HL-60 (cell line): ENCODE measurements at regions not wholly inside any gene's neighbourhood (a gene's known extent, or its start where the extent isn't known, plus 50 kb on each side); places are given as distances from the start of the nearest gene placed in this dataset.

ENCODE experiments used
- DNase-seq, 2 experiments: peaks; one replicate each; pipeline ENCODE4 v3.0.0-alpha.2; 2010 to 2020; ENCODE audit warnings: low read depth in 1 of 2, low spot score in 1 of 2
- H3K27ac ChIP-seq: fragments of 250-450 bp; sonication (Bioruptor Pico); replicated peaks from 2 replicates; pipeline ENCODE4 v1.5.1; 2020; ENCODE audit warnings: mild to moderate bottlenecking, moderate library complexity
- H3K27me3 ChIP-seq: fragments of 250-450 bp; sonication (Bioruptor Pico); 2 replicates; pipeline ENCODE4 v1.5.1; 2021; ENCODE audit warnings: mild to moderate bottlenecking, moderate library complexity; ENCODE audit not compliant: insufficient read depth, poor library complexity, severe bottlenecking
- H3K4me3 ChIP-seq: replicated peaks from 2 replicates; pipeline ENCODE4 v1.5.1; 2011; ENCODE audit warnings: mild to moderate bottlenecking, control low read depth, low read length; ENCODE audit not compliant: insufficient read depth
- CTCF ChIP-seq: IDR thresholded peaks from one replicate; pipeline ENCODE4 v1.5.1; 2011; ENCODE audit warnings: low read length, control low read depth, inconsistent platforms; ENCODE audit not compliant: insufficient read depth
- GABPA ChIP-seq: IDR thresholded peaks from 2 replicates; pipeline ENCODE4 v1.6.1; 2012; ENCODE audit warnings: low read depth
- POLR2AphosphoS5 ChIP-seq: IDR thresholded peaks from 2 replicates; pipeline ENCODE4 v1.6.1; 2012; ENCODE audit warnings: low read depth
- REST ChIP-seq: IDR thresholded peaks from 2 replicates; pipeline ENCODE4 v1.6.1; 2012; ENCODE audit warnings: low read depth; ENCODE audit not compliant: insufficient replicate concordance
- SPI1 ChIP-seq: IDR thresholded peaks from 2 replicates; pipeline ENCODE4 v1.6.1; 2012; ENCODE audit warnings: low read depth, mild to moderate bottlenecking, borderline replicate concordance

- Histone ChIP-seq H3K27me3 (no peaks in the 10 kb centered on the region), H3K27ac (no peak overlapping the region), H3K4me3 (no peak overlapping the region)
- no peak for DNase-seq
- TF ChIP-seq CTCF: no peak
- TF ChIP-seq POLR2AphosphoS5: no peak
- TF ChIP-seq GABPA: no peak
- TF ChIP-seq REST: no peak
- no peak for TF ChIP-seq SPI1
These were observed 303.4 kb downstream of the FGF13 start for GRCh38 chrX:138408101-138408500.

- H3K27me3 ChIP-seq: no peaks in the 10 kb centered on the region
- no peak overlapping the region for H3K4me3 ChIP-seq
- TF ChIP-seq SPI1 (no peak), REST (no peak), GABPA (no peak), POLR2AphosphoS5 (no peak), CTCF (no peak)
- no peak overlapping the region for H3K27ac ChIP-seq
- no peak for DNase-seq
These were observed 300.5 kb downstream of the FGF13 start for GRCh38 chrX:138411048-138411447.
